Gastrocnemius medialis (tissue), 4 donors: ENCODE measurements at regions not wholly inside any gene's neighbourhood (a gene's known extent, or its start where the extent isn't known, plus 50 kb on each side); places are given as distances from the start of the nearest gene placed in this dataset.

Source experiments
- CTCF ChIP-seq, 5 experiments: fragments of 450-650 bp in 3 of 5; fragments of 200-600 bp in 2 of 5; sonication (generic) in 2 of 5; IDR thresholded peaks in 4 of 5; conservative IDR thresholded peaks in 1 of 5; 1 replicate in 4 of 5; 2 replicates in 1 of 5; pipeline ENCODE4 v1.5.1; 2016 to 2019; ENCODE audit warnings: antibody characterized with exemption in 5 of 5, mild to moderate bottlenecking in 3 of 5, moderate library complexity in 3 of 5
- POLR2A ChIP-seq, 2 donors: fragments of 450-650 bp; IDR thresholded peaks; one replicate each; pipeline ENCODE4 v1.6.1; 2017; ENCODE audit warnings: antibody characterized with exemption in 2 of 2, mild to moderate bottlenecking in 2 of 2, moderate library complexity in 2 of 2

- TF ChIP-seq CTCF (IDR thresholded peaks at IDR 0.05 in 4 of 5, conservative IDR thresholded peaks at IDR 0.05 in 1 of 5) (peak in 1 of 5 experiments; percentile 38), POLR2A (IDR thresholded peaks at IDR 0.05) (no peak)
Measured at GRCh38 chrX:10769195-10769594, 148.8 kb upstream of the MID1 start.
